ENCODE measurements at regions not wholly inside any gene's neighbourhood (a gene's known extent, or its start where the extent isn't known, plus 50 kb on each side); places are given as distances from the start of the nearest gene placed in this dataset.

- TF ChIP-seq ZNF281 (CRISPR knock-in tag; IDR thresholded peaks at IDR 0.05) (no peak), SMAD3 (CRISPR knock-in tag; IDR thresholded peaks at IDR 0.05; ENCODE audit: borderline replicate concordance) (no peak), CTCF (IDR thresholded peaks at IDR 0.05) (no peak), E2F1 (CRISPR knock-in tag; IDR thresholded peaks at IDR 0.05) (no peak), GABPB1 (CRISPR knock-in tag; IDR thresholded peaks at IDR 0.05) (no peak), PRRX2 (CRISPR knock-in tag; IDR thresholded peaks at IDR 0.05) (no peak), ZBTB21 (CRISPR knock-in tag; IDR thresholded peaks at IDR 0.05; ENCODE audit: borderline replicate concordance) (no peak)
Measured at GRCh38 chr12:17371491-17372215, 718.3 kb downstream of the RERGL start (continued).

- DNase-seq (ENCODE audit: low spot score) (no peak), ATAC-seq (no peak)
- ChIA-PET POLR2A (no interaction called here), CTCF (no interaction called here)
- Mint-ChIP-seq H3K4me1 (no peaks in the 10 kb centered on the region), H3K27ac (no peak overlapping the region), H3K36me3 (no peaks in the 10 kb centered on the region), H3K4me3 (no peak overlapping the region), H3K9me3 (no peaks in the 10 kb centered on the region), H3K27me3 (ENCODE audit: low read depth) (no peaks in the 10 kb centered on the region; the same call in 1 of the 2 replicates)
- TF ChIP-seq E2F5 (CRISPR knock-in tag; IDR thresholded peaks at IDR 0.05) (no peak), ZNF416 (CRISPR knock-in tag; IDR thresholded peaks at IDR 0.05) (no peak), ZNF671 (CRISPR knock-in tag; IDR thresholded peaks at IDR 0.05) (no peak), CBFB (CRISPR knock-in tag; IDR thresholded peaks at IDR 0.05; ENCODE audit: low read depth) (no peak), ESRRA (CRISPR knock-in tag; IDR thresholded peaks at IDR 0.05; ENCODE audit: borderline replicate concordance) (no peak), ZNF512 (CRISPR knock-in tag; IDR thresholded peaks at IDR 0.05; ENCODE audit: borderline replicate concordance) (no peak), ERG (CRISPR knock-in tag; IDR thresholded peaks at IDR 0.05) (no peak), HMGXB4 (CRISPR knock-in tag; IDR thresholded peaks at IDR 0.05) (no peak), CREB1 (CRISPR knock-in tag; IDR thresholded peaks at IDR 0.05) (no peak)
Measured at GRCh38 chr12:17370621-17371020, 719.4 kb downstream of the RERGL start.
